ENCODE measurements at regions not wholly inside any gene's neighbourhood (a gene's known extent, or its start where the extent isn't known, plus 50 kb on each side); places are given as distances from the start of the nearest gene placed in this dataset.
A peak's percentile ranks its signal among the peaks of the same experiment; 100 is the strongest.

- TF ChIP-seq ELK4 (IDR thresholded peaks at IDR 0.05; ENCODE audit: borderline replicate concordance, low read depth, low read length) (no peak), SALL2 (tag by site-specific recombination; IDR thresholded peaks at IDR 0.05; ENCODE audit: borderline replicate concordance) (no peak), ZNF24 (tag by site-specific recombination; IDR thresholded peaks at IDR 0.05) (no peak), SP7 (tag by site-specific recombination; IDR thresholded peaks at IDR 0.05) (peak; percentile 80), SCRT1 (tag by site-specific recombination; IDR thresholded peaks at IDR 0.05; ENCODE audit: borderline replicate concordance) (peak; percentile 11; the same call in 1 of the 2 replicates), ZNF426 (tag by site-specific recombination; IDR thresholded peaks at IDR 0.05) (no peak), ZNF398 (tag by site-specific recombination; IDR thresholded peaks at IDR 0.05) (no peak)
Measured at GRCh38 chr16:86824751-86825296, 246.5 kb downstream of the FOXL1 start (continued).

- peak; percentile 59; the same call in 1 of the 2 replicates for TF ChIP-seq ZNF768 (tag by site-specific recombination; IDR thresholded peaks at IDR 0.05)
- TF ChIP-seq ZNF677 (tag by site-specific recombination; IDR thresholded peaks at IDR 0.05) = no peak
- peaks cover 11% of the 10 kb centered on the region for H3K4me1 ChIP-seq (ENCODE audit: control insufficient read depth, insufficient read depth, low read length)
- ChIA-PET CTCF (interaction anchor here (1.0 to 2.2 kb wide), 4 partner anchors 8 to 193 kb away, joined by 3 to 6 read pairs (median 4); no protein-coding TSS in a partner anchor), POLR2A (interaction anchor here (0.7 to 1.2 kb wide), 2 partner anchors 19 to 168 kb away, joined by 3 to 9 read pairs; no protein-coding TSS in a partner anchor)
- H3K9me3 ChIP-seq (ENCODE audit: control insufficient read depth, insufficient read depth, low read depth, low read length) = no peaks in the 10 kb centered on the region
- H3K27ac ChIP-seq (ENCODE audit: extremely low read depth, low read depth, low read length) = no peak overlapping the region
- no peaks in the 10 kb centered on the region for H3K36me3 ChIP-seq (ENCODE audit: control insufficient read depth in 2 of 2, insufficient read depth in 1 of 2, low read length in 2 of 2)
- no peak overlapping the region for H3K4me3 ChIP-seq (ENCODE audit: low read depth, low read length)
Measured at GRCh38 chr16:86825631-86826030, 247.3 kb downstream of the FOXL1 start.

- no peak overlapping the region for H3K27ac ChIP-seq (ENCODE audit: extremely low read depth, low read depth, low read length)
- ChIA-PET POLR2A (no interaction called here), CTCF (interaction anchor here (1.0 to 1.5 kb wide), 2 partner anchors 12 to 279 kb away, joined by 4 to 5 read pairs; no protein-coding TSS in a partner anchor)
- TF ChIP-seq SP3 (tag by site-specific recombination; IDR thresholded peaks at IDR 0.05) (no peak), ZNF169 (tag by site-specific recombination; IDR thresholded peaks at IDR 0.05) (no peak), ZNF658 (tag by site-specific recombination; IDR thresholded peaks at IDR 0.05) (no peak), ZNF707 (tag by site-specific recombination; IDR thresholded peaks at IDR 0.05) (no peak), ZNF394 (tag by site-specific recombination; IDR thresholded peaks at IDR 0.05; ENCODE audit: borderline replicate concordance) (no peak), ZNF239 (tag by site-specific recombination; IDR thresholded peaks at IDR 0.05) (no peak), ZNF175 (tag by site-specific recombination; IDR thresholded peaks at IDR 0.05) (no peak), ZNF629 (tag by site-specific recombination; IDR thresholded peaks at IDR 0.05) (no peak), PRDM1 (tag by site-specific recombination; IDR thresholded peaks at IDR 0.05) (no peak), ZNF184 (tag by site-specific recombination; IDR thresholded peaks at IDR 0.05) (no peak)
- H3K36me3 ChIP-seq (ENCODE audit: control insufficient read depth in 2 of 2, insufficient read depth in 1 of 2, low read length in 2 of 2) = no peaks in the 10 kb centered on the region
- H3K9me3 ChIP-seq (ENCODE audit: control insufficient read depth, insufficient read depth, low read depth, low read length) = no peaks in the 10 kb centered on the region
- no peak overlapping the region for H3K4me3 ChIP-seq (ENCODE audit: low read depth, low read length)
- peaks cover 11% of the 10 kb centered on the region for H3K4me1 ChIP-seq (ENCODE audit: control insufficient read depth, insufficient read depth, low read length)
Measured at GRCh38 chr16:86826941-86827340, 248.6 kb downstream of the FOXL1 start.
